K562 (cell line): ENCODE measurements at regions not wholly inside any gene's neighbourhood (a gene's known extent, or its start where the extent isn't known, plus 50 kb on each side); places are given as distances from the start of the nearest gene placed in this dataset.

Experiments used
- MCM5 ChIP-seq: fragments of 450-650 bp; IDR thresholded peaks from 2 replicates; pipeline ENCODE4 v1.6.1; 2016; ENCODE audit warnings: low read depth
- RAD51 ChIP-seq: fragments of 450-650 bp; IDR thresholded peaks from 2 replicates; pipeline ENCODE4 v1.7.1; 2016; ENCODE audit warnings: low read depth, mild to moderate bottlenecking, borderline replicate concordance

DNA sequence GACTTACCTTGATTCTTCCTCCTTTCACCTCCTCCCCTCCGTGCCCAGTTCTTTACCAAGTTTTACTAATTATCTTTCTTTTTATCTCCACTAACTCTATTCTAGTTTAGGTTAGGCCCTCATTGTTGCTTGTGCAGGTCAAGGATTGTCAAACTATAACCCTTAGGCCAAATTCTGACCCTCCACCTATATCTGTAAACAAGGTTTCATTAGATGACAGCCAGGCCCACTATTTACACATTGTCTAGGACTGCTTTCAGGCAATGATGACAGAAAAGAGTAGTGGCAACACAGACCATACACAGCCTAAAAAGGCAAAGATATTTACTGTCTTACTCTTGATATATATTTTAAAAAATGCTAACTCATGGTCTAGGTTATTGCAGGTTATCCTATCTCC lies 212.0 kb downstream of the RAD51AP2 start:
- TF ChIP-seq RAD51: no peak
- TF ChIP-seq MCM5: no peak
